Stomach (tissue), 8 donors: ENCODE measurements at regions not wholly inside any gene's neighbourhood (a gene's known extent, or its start where the extent isn't known, plus 50 kb on each side); places are given as distances from the start of the nearest gene placed in this dataset.

ENCODE experiments used
- DNase-seq, 2 donors: peaks; one replicate each; pipeline versions ENCODE4 v3.0.0 to v3.0.0-alpha.2; 2013 to 2019
- H3K27ac ChIP-seq, 5 donors: fragments of 200-600 bp in 4 of 5; sonication (generic) in 4 of 5; one replicate each; pipeline ENCODE4 v1.5.1; 2013 to 2019; ENCODE audit warnings: mild to moderate bottlenecking in 1 of 5, moderate library complexity in 1 of 5
- H3K27me3 ChIP-seq, 3 donors: fragments of 200-600 bp; sonication (generic); one replicate each; pipeline ENCODE4 v1.5.1; 2017 to 2019; ENCODE audit warnings: mixed run types in 1 of 3
- H3K36me3 ChIP-seq, 4 donors: fragments of 200-600 bp; sonication (generic); 1 replicate in 3 of 4; 2 replicates in 1 of 4; pipeline ENCODE4 v1.5.1; 2016 to 2019
- H3K4me1 ChIP-seq, 4 donors: fragments of 200-600 bp; sonication (generic); one replicate each; pipeline ENCODE4 v1.5.1; 2016 to 2019
- H3K4me3 ChIP-seq, 4 donors: fragments of 200-600 bp; sonication (generic) in 3 of 4; one replicate each; pipeline ENCODE4 v1.5.1; 2016 to 2019; ENCODE audit warnings: mild to moderate bottlenecking in 1 of 4
- H3K9me3 ChIP-seq, 4 donors: fragments of 200-600 bp; sonication (generic); one replicate each; pipeline ENCODE4 v1.5.1; 2016 to 2019
- CTCF ChIP-seq, 7 experiments: fragments of 450-650 bp in 4 of 7; fragments of 200-600 bp in 3 of 7; sonication (generic) in 3 of 7; IDR thresholded peaks; one replicate each; pipeline ENCODE4 v1.5.1; 2016 to 2019; ENCODE audit warnings: antibody characterized with exemption in 7 of 7, control low read depth in 2 of 7, mild to moderate bottlenecking in 1 of 7
- EP300 ChIP-seq: sonication (generic); formaldehyde crosslinking; IDR thresholded peaks from one replicate; pipeline ENCODE4 v1.6.1; 2017; ENCODE audit warnings: antibody characterized with exemption
- POLR2A ChIP-seq, 4 donors: fragments of 450-650 bp; IDR thresholded peaks; one replicate each; pipeline ENCODE4 v1.6.1; 2016; ENCODE audit warnings: antibody characterized with exemption in 4 of 4, control low read depth in 2 of 4, mild to moderate bottlenecking in 1 of 4, moderate library complexity in 1 of 4
- POLR2AphosphoS5 ChIP-seq, 3 donors: sonication (generic); formaldehyde crosslinking; IDR thresholded peaks; one replicate each; pipeline ENCODE4 v1.6.1; 2016; ENCODE audit warnings: antibody characterized with exemption in 3 of 3
- WGBS, 5 donors: extraction: QIAGEN DNeasy Blood & Tissue Kit in 3 of 5; methylation state at CpG; one replicate each; pipeline versions ENCODE4 v1.1.5 to v1.1.7; 2013 to 2018; 5-methylcytosine and 5-hydroxymethylcytosine counted together
- intact Hi-C: fragments of 100-400 bp; cut with DNase I; formaldehyde crosslinking; loops from one replicate; pipeline ENCODE4 v1.15.1; 2023; ENCODE audit warnings: low total_unique reads
- donor health status: healthy with polysubstance abuse.
- donor health status: Bipolar disorder and iron deficiency.
- donor health status: healthy.

GRCh38 chr12:92602930-92603623 lies 99.7 kb upstream of the PLEKHG7 start:
- Histone ChIP-seq H3K4me1 (peaks cover 0 to 13% (median 1%) of the 10 kb centered on the region in 4 donors), H3K27ac (no peak overlapping the region), H3K27me3 (no peaks in the 10 kb centered on the region), H3K4me3 (no peak overlapping the region), H3K9me3 (peaks cover 3 to 11% (median 9%) of the 10 kb centered on the region in 4 donors), H3K36me3 (no peaks in the 10 kb centered on the region)
- no peak for DNase-seq
- TF ChIP-seq CTCF (IDR thresholded peaks at IDR 0.05): no peak
- TF ChIP-seq EP300: no peak
- no peak for TF ChIP-seq POLR2AphosphoS5 (IDR thresholded peaks at IDR 0.05)
- no peak for TF ChIP-seq POLR2A (IDR thresholded peaks at IDR 0.05)
- WGBS, 5 donors: 37 to 58% (median 51%) methylated on average over 2 of the region's 2 CpGs
- intact Hi-C loops: no loop called here

DNA sequence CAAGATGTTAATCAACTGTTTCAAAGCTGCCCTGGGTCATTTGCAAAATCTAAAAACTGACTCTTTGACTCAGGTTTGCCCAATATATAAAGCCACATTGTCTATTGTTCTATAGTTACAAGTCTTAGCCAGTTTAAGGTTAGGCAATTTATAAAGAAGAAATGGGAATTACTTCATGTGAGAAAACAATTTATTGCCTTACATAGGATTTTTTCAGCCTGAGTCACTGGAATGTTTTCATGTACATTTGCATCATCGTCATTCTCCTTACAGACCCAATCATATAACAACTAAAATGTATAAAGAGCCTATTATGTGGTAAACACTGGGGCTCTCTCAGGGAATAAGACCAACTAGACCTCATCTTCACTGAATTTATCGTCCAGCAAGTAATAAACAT lies 100.3 kb upstream of the PLEKHG7 start:
- Histone ChIP-seq H3K4me1 (peaks cover 0 to 13% (median 0%) of the 10 kb centered on the region in 4 donors), H3K9me3 (peaks cover 3 to 11% (median 9%) of the 10 kb centered on the region in 4 donors), H3K4me3 (no peak overlapping the region), H3K36me3 (no peaks in the 10 kb centered on the region), H3K27ac (no peak overlapping the region), H3K27me3 (no peaks in the 10 kb centered on the region)
- 75 to 93% (median 87%) methylated on average over 2 of the region's 2 CpGs for WGBS, 5 donors
- no peak for TF ChIP-seq EP300
- no peak for TF ChIP-seq POLR2AphosphoS5 (IDR thresholded peaks at IDR 0.05)
- TF ChIP-seq POLR2A (IDR thresholded peaks at IDR 0.05): no peak
- TF ChIP-seq CTCF (IDR thresholded peaks at IDR 0.05): no peak
- intact Hi-C loops: no loop called here
- DNase-seq: no peak

DNA sequence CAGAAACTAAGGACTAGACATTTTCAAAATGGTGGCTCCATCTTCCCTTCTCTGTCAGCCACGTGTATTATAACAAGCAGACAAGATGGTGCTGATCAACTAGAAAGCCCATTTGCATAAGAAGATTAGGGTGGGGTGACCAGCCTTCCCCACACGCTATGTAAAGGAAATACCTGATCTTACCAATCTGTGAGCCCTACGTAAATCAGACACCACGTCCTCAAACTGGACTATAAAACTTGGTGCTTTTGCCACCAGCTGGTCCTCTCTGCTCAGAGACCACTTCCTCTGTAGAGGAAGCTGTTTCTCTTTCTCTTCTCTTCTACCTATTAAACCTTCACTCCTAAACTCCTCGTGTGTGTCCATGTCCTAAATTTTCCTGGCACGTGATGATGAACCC lies 101.1 kb upstream of the PLEKHG7 start:
- Histone ChIP-seq H3K36me3 (no peaks in the 10 kb centered on the region), H3K27ac (no peak overlapping the region), H3K4me3 (no peak overlapping the region), H3K9me3 (peaks cover 3 to 11% (median 9%) of the 10 kb centered on the region in 4 donors), H3K4me1 (peaks cover 0 to 13% (median 0%) of the 10 kb centered on the region in 4 donors), H3K27me3 (no peaks in the 10 kb centered on the region)
- no peak for DNase-seq
- 71 to 92% (median 87%) methylated on average over 6 of the region's 6 CpGs for WGBS, 5 donors
- intact Hi-C loops: no loop called here
- no peak for TF ChIP-seq POLR2AphosphoS5 (IDR thresholded peaks at IDR 0.05)
- TF ChIP-seq CTCF (IDR thresholded peaks at IDR 0.05): no peak
- TF ChIP-seq POLR2A (IDR thresholded peaks at IDR 0.05): no peak
- no peak for TF ChIP-seq EP300

- Histone ChIP-seq H3K4me1 (peaks cover 0 to 13% (median 0%) of the 10 kb centered on the region in 4 donors), H3K9me3 (peaks cover 3 to 11% (median 9%) of the 10 kb centered on the region in 4 donors), H3K27ac (no peak overlapping the region), H3K27me3 (no peaks in the 10 kb centered on the region), H3K36me3 (no peaks in the 10 kb centered on the region), H3K4me3 (no peak overlapping the region)
- no peak for DNase-seq
- intact Hi-C loops: no loop called here
- no peak for TF ChIP-seq POLR2AphosphoS5 (IDR thresholded peaks at IDR 0.05)
- TF ChIP-seq EP300: no peak
- no peak for TF ChIP-seq CTCF (IDR thresholded peaks at IDR 0.05)
- TF ChIP-seq POLR2A (IDR thresholded peaks at IDR 0.05): no peak
These were observed 101.6 kb upstream of the PLEKHG7 start for GRCh38 chr12:92601176-92601575.
